GM12878 (cell line): ENCODE measurements at regions not wholly inside any gene's neighbourhood (a gene's known extent, or its start where the extent isn't known, plus 50 kb on each side); places are given as distances from the start of the nearest gene placed in this dataset.

ENCODE experiments used
- ATAC-seq: fragments of 200-7000 bp; cut with Tn5 transposase; 3 replicates; pipeline ENCODE4 v1.9.1; 2020; ENCODE audit warnings: mild to moderate bottlenecking, moderate library complexity
- BruUV-seq: library from RNA; stranded (reverse); fragments of 400-500 nt; replicated peaks from 2 replicates; lab custom pipeline; 2021; lab: Mats Ljungman, UMichigan
- CTCF ChIA-PET: fragments of 300-600 bp; sonication (Branson Sonifier 250); formaldehyde crosslinking; extraction: SDS; loops from one replicate; lab custom pipeline; 2021; ENCODE audit warnings: inconsistent platforms; lab: Yijun Ruan, JAX
- POLR2A ChIA-PET: fragments of 350-600 bp; formaldehyde crosslinking; extraction: SDS; loops from one replicate; lab custom pipeline; 2021; ENCODE audit warnings: inconsistent platforms; lab: Charles Lee
- RAD21 ChIA-PET: fragments of 300-600 bp; sonication (Branson Sonifier 250); formaldehyde crosslinking; loops from one replicate; lab custom pipeline; 2023; ENCODE audit warnings: antibody characterized with exemption; ENCODE audit not compliant: unreplicated experiment; lab: Charles Lee
- SMC1A ChIA-PET: fragments of 300-600 bp; sonication (Branson Sonifier 250); formaldehyde crosslinking; loops from one replicate; lab custom pipeline; 2023; ENCODE audit not compliant: unreplicated experiment, uncharacterized antibody; lab: Charles Lee
- DNase-seq: peaks from one replicate; pipeline ENCODE4 v3.0.0-alpha.2; 2011; ENCODE audit warnings: low read depth, low spot score
- FAIRE-seq: peaks from 3 replicates; lab custom pipeline; 2011; peaks lifted over from hg19 to GRCh38; lab: Jason Lieb, UNC
- H2AFZ ChIP-seq: 2 replicates; pipeline ENCODE4 v1.6.0; 2011; ENCODE audit warnings: low read depth, low read length, control low read depth; ENCODE audit not compliant: control insufficient read depth
- H3K27ac ChIP-seq: 2 replicates; pipeline ENCODE4 v1.5.1; 2011; ENCODE audit warnings: control low read depth; ENCODE audit not compliant: control insufficient read depth, insufficient read depth
- H3K27me3 ChIP-seq, 2 experiments: replicated peaks in 1 of 2; 2 replicates each; pipeline versions ENCODE4 v1.6.0 to v1.6.1; 2011; ENCODE audit warnings: low read length in 1 of 2; ENCODE audit not compliant: control insufficient read depth in 2 of 2, insufficient read depth in 2 of 2
- H3K36me3 ChIP-seq, 2 experiments: 2 replicates each; pipeline ENCODE4 v1.5.1; 2011; ENCODE audit warnings: low read length in 1 of 2; ENCODE audit not compliant: control insufficient read depth in 2 of 2, insufficient read depth in 2 of 2
- H3K4me1 ChIP-seq: 2 replicates; pipeline ENCODE4 v1.6.1; 2011; ENCODE audit warnings: mild to moderate bottlenecking, low read length, moderate library complexity, mixed read lengths; ENCODE audit not compliant: control insufficient read depth, insufficient read depth
- H3K4me2 ChIP-seq: 2 replicates; pipeline ENCODE4 v1.6.0; 2011; ENCODE audit warnings: control low read depth; ENCODE audit not compliant: control insufficient read depth, insufficient read depth
- H3K4me3 ChIP-seq: fragments of 200-600 bp; sonication (generic); 2 replicates; pipeline ENCODE4 v1.5.1; 2016
- H3K79me2 ChIP-seq: 2 replicates; pipeline ENCODE4 v1.6.0; 2011; ENCODE audit warnings: low read length; ENCODE audit not compliant: control insufficient read depth, insufficient read depth
- H3K9ac ChIP-seq: 2 replicates; pipeline ENCODE4 v1.8.0; 2011; ENCODE audit warnings: low read length, control low read depth, mixed read lengths; ENCODE audit not compliant: control insufficient read depth, insufficient read depth
- H3K9me3 ChIP-seq: replicated peaks from 3 replicates; pipeline ENCODE4 v1.5.1; 2011; ENCODE audit warnings: mild to moderate bottlenecking, low read length; ENCODE audit not compliant: control insufficient read depth, insufficient read depth
- H4K20me1 ChIP-seq: 2 replicates; pipeline ENCODE4 v1.6.0; 2011; ENCODE audit not compliant: control insufficient read depth, insufficient read depth
- CBFB ChIP-seq: IDR thresholded peaks from 2 replicates; pipeline ENCODE4 v1.6.1; 2016; ENCODE audit warnings: antibody characterized with exemption, low read depth
- CBX5 ChIP-seq: sonication (generic); IDR thresholded peaks from 2 replicates; pipeline ENCODE4 v1.6.1; 2016; ENCODE audit warnings: low read depth, moderate library complexity, mild to moderate bottlenecking, inconsistent platforms
- CREB1 ChIP-seq: IDR thresholded peaks from 2 replicates; pipeline ENCODE4 v1.6.1; 2012; ENCODE audit warnings: low read depth, mild to moderate bottlenecking, inconsistent platforms
- ETV6 ChIP-seq, 2 experiments: fragments of 450-650 bp in 1 of 2; IDR thresholded peaks in 1 of 2; conservative IDR thresholded peaks in 1 of 2; 2 replicates each; pipeline ENCODE4 v1.6.1; 2014; ENCODE audit warnings: antibody characterized with exemption in 1 of 2, borderline replicate concordance in 1 of 2, low read depth in 1 of 2, mild to moderate bottlenecking in 1 of 2, moderate library complexity in 1 of 2
- JUND ChIP-seq: IDR thresholded peaks from 2 replicates; pipeline ENCODE4 v1.6.1; 2012; ENCODE audit warnings: low read depth, mild to moderate bottlenecking, low read length, improper control_type of control experiment, moderate library complexity
- NFIC ChIP-seq: IDR thresholded peaks from 2 replicates; pipeline ENCODE4 v1.6.1; 2012; ENCODE audit warnings: low read depth, mild to moderate bottlenecking, inconsistent platforms, low read length, moderate library complexity
- NFXL1 ChIP-seq: fragments of 450-650 bp; IDR thresholded peaks from 2 replicates; pipeline ENCODE4 v1.6.1; 2017; ENCODE audit warnings: antibody characterized with exemption, mild to moderate bottlenecking, borderline replicate concordance
- NFYB ChIP-seq: IDR thresholded peaks from 2 replicates; pipeline ENCODE4 v1.6.1; 2011; ENCODE audit warnings: low read depth, mild to moderate bottlenecking, low read length, improper control_type of control experiment, moderate library complexity; ENCODE audit not compliant: insufficient read depth
- PAX8 ChIP-seq: fragments of 450-650 bp; IDR thresholded peaks from 2 replicates; pipeline ENCODE4 v1.6.1; 2017; ENCODE audit warnings: mild to moderate bottlenecking, moderate library complexity
- RAD51 ChIP-seq: fragments of 450-650 bp; IDR thresholded peaks from 2 replicates; pipeline ENCODE4 v1.6.1; 2016; ENCODE audit warnings: moderate library complexity, mild to moderate bottlenecking, inconsistent platforms
- SMAD1 ChIP-seq: fragments of 450-650 bp; IDR thresholded peaks from 2 replicates; pipeline ENCODE4 v1.6.1; 2018; ENCODE audit warnings: mild to moderate bottlenecking, low read depth; ENCODE audit not compliant: partially characterized antibody
- SMARCA5 ChIP-seq: fragments of 450-650 bp; IDR thresholded peaks from 2 replicates; pipeline ENCODE4 v1.6.1; 2017; ENCODE audit warnings: mild to moderate bottlenecking
- SMC3 ChIP-seq: IDR thresholded peaks from 2 replicates; pipeline ENCODE4 v1.6.1; 2011; ENCODE audit warnings: low read length, improper control_type of control experiment, borderline replicate concordance
- SP1 ChIP-seq: IDR thresholded peaks from one replicate; pipeline ENCODE4 v1.6.1; 2011; ENCODE audit warnings: low read depth, low read length
- SUZ12 ChIP-seq: fragments of 200-600 bp; sonication (generic); IDR thresholded peaks from one replicate; pipeline ENCODE4 v1.6.1; 2018; ENCODE audit warnings: antibody characterized with exemption, mild to moderate bottlenecking; ENCODE audit not compliant: unreplicated experiment
- WGBS: methylation state at CpG from one replicate; pipeline ENCODE4 v1.1.6; 2016; ENCODE audit warnings: low lambda C conversion rate; ENCODE audit not compliant: insufficient replicate concordance, insufficient coverage; ENCODE audit errors: missing lambda C conversion rate; 5-methylcytosine and 5-hydroxymethylcytosine counted together
- in situ Hi-C: fragments of 300-500 bp; cut with MboI; formaldehyde crosslinking; loops from 9 replicates; pipeline ENCODE4 v1.14.3; 2018; ENCODE audit warnings: mixed read lengths
- intact Hi-C: fragments of 100-400 bp; cut with micrococcal nuclease; formaldehyde crosslinking; loops from one replicate; pipeline ENCODE4 v1.14.2; 2022; ENCODE audit not compliant: unreplicated experiment
- TF ChIP-seq, protein P1 (sequence below): fragments of 450-650 bp; IDR thresholded peaks from 2 replicates; pipeline ENCODE4 v1.6.1; 2017; ENCODE audit warnings: mild to moderate bottlenecking, moderate library complexity
- TF ChIP-seq, protein P2 (sequence below): fragments of 450-650 bp; IDR thresholded peaks from 2 replicates; pipeline ENCODE4 v1.6.1; 2014; ENCODE audit warnings: mild to moderate bottlenecking

- no peaks in the 10 kb centered on the region for H3K79me2 ChIP-seq
- in situ Hi-C loops = no loop called here
- no peak overlapping the region for H3K9ac ChIP-seq
- no peak overlapping the region for H2AFZ ChIP-seq
- no peak overlapping the region for H3K4me3 ChIP-seq
- no peak for FAIRE-seq
- DNase-seq = no peak
- no peaks in the 10 kb centered on the region for H4K20me1 ChIP-seq
- WGBS = 46% methylated on average over 5 of the region's 5 CpGs
- no peaks in the 10 kb centered on the region for H3K36me3 ChIP-seq
- POLR2A ChIA-PET = no interaction called here
- RAD21 ChIA-PET = no interaction called here
- intact Hi-C loops = no loop called here
- no peak overlapping the region for H3K4me2 ChIP-seq
- SMC1A ChIA-PET = interaction anchor here (1.6 kb wide), 1 partner anchor 11 kb away, joined by 4 read pairs; no protein-coding TSS in a partner anchor
- CTCF ChIA-PET = interaction anchor here (0.6 kb wide), 1 partner anchor 56 kb away, joined by 4 read pairs; no protein-coding TSS in a partner anchor
- H3K9me3 ChIP-seq = peaks cover 8% of the 10 kb centered on the region; the same call in 2 of the 3 replicates
- H3K4me1 ChIP-seq = no peaks in the 10 kb centered on the region
- H3K27ac ChIP-seq = no peak overlapping the region
- H3K27me3 ChIP-seq = no peaks in the 10 kb centered on the region
- BruUV-seq = no TSS peak
- ATAC-seq = no peak
- TF ChIP-seq CBX5 (no peak), RAD51 (no peak), CREB1 (no peak), SMAD1 (no peak), NFYB (no peak), SMC3 (no peak), SP1 (no peak), SMARCA5 (no peak), CBFB (no peak), NFXL1 (no peak), JUND (no peak), SUZ12 (no peak), NFIC (no peak), PAX8 (no peak), ETV6 (conservative IDR thresholded peaks at IDR 0.05 in 1 of 2, IDR thresholded peaks at IDR 0.05 in 1 of 2; ENCODE audit: borderline replicate concordance in 1 of 2, low read depth in 1 of 2) (no peak)
- TF ChIP-seq, protein P1, sequence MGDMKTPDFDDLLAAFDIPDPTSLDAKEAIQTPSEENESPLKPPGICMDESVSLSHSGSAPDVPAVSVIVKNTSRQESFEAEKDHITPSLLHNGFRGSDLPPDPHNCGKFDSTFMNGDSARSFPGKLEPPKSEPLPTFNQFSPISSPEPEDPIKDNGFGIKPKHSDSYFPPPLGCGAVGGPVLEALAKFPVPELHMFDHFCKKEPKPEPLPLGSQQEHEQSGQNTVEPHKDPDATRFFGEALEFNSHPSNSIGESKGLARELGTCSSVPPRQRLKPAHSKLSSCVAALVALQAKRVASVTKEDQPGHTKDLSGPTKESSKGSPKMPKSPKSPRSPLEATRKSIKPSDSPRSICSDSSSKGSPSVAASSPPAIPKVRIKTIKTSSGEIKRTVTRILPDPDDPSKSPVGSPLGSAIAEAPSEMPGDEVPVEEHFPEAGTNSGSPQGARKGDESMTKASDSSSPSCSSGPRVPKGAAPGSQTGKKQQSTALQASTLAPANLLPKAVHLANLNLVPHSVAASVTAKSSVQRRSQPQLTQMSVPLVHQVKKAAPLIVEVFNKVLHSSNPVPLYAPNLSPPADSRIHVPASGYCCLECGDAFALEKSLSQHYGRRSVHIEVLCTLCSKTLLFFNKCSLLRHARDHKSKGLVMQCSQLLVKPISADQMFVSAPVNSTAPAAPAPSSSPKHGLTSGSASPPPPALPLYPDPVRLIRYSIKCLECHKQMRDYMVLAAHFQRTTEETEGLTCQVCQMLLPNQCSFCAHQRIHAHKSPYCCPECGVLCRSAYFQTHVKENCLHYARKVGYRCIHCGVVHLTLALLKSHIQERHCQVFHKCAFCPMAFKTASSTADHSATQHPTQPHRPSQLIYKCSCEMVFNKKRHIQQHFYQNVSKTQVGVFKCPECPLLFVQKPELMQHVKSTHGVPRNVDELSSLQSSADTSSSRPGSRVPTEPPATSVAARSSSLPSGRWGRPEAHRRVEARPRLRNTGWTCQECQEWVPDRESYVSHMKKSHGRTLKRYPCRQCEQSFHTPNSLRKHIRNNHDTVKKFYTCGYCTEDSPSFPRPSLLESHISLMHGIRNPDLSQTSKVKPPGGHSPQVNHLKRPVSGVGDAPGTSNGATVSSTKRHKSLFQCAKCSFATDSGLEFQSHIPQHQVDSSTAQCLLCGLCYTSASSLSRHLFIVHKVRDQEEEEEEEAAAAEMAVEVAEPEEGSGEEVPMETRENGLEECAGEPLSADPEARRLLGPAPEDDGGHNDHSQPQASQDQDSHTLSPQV = no peak
- TF ChIP-seq, protein P2, sequence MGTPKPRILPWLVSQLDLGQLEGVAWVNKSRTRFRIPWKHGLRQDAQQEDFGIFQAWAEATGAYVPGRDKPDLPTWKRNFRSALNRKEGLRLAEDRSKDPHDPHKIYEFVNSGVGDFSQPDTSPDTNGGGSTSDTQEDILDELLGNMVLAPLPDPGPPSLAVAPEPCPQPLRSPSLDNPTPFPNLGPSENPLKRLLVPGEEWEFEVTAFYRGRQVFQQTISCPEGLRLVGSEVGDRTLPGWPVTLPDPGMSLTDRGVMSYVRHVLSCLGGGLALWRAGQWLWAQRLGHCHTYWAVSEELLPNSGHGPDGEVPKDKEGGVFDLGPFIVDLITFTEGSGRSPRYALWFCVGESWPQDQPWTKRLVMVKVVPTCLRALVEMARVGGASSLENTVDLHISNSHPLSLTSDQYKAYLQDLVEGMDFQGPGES = no peak
These were observed 105.4 kb upstream of the FAM9C start for GRCh38 chrX:13149702-13150350.
